ENCODE measurements at regions not wholly inside any gene's neighbourhood (a gene's known extent, or its start where the extent isn't known, plus 50 kb on each side); places are given as distances from the start of the nearest gene placed in this dataset.

- Histone ChIP-seq H3K27ac (no peak overlapping the region), H3K36me3 (no peaks in the 10 kb centered on the region), H3K4me1 (no peaks in the 10 kb centered on the region), H3K9me3 (peaks cover 0 to 6% of the 10 kb centered on the region in 2 donors), H3K4me3 (no peak overlapping the region), H3K27me3 (no peaks in the 10 kb centered on the region)
- ATAC-seq (no peak), DNase-seq (no peak)
- intact Hi-C loops (cut with DNase I): no loop called here
- no peak for TF ChIP-seq CTCF (IDR thresholded peaks at IDR 0.05)
Measured at GRCh38 chr12:108401964-108402363, 62.9 kb upstream of the CMKLR1 start.

GRCh38 chr12:108400900-108401480 lies 61.9 kb upstream of the CMKLR1 start:
- TF ChIP-seq CTCF (IDR thresholded peaks at IDR 0.05): no peak
- Histone ChIP-seq H3K27ac (no peak overlapping the region), H3K4me1 (no peaks in the 10 kb centered on the region), H3K36me3 (no peaks in the 10 kb centered on the region), H3K27me3 (no peaks in the 10 kb centered on the region), H3K9me3 (peaks cover 0 to 3% of the 10 kb centered on the region in 2 donors), H3K4me3 (no peak overlapping the region)
- no peak for ATAC-seq
- intact Hi-C loops (cut with DNase I): no loop called here
- no peak for DNase-seq

- intact Hi-C loops (cut with DNase I): no loop called here
- no peak for DNase-seq
- H3K27ac ChIP-seq: no peak overlapping the region
- H3K4me1 ChIP-seq: no peaks in the 10 kb centered on the region
- no peaks in the 10 kb centered on the region for H3K36me3 ChIP-seq
- H3K9me3 ChIP-seq: no peaks in the 10 kb centered on the region
- no peak for TF ChIP-seq CTCF (IDR thresholded peaks at IDR 0.05)
- ATAC-seq: no peak
- no peak overlapping the region for H3K4me3 ChIP-seq
- H3K27me3 ChIP-seq: no peaks in the 10 kb centered on the region
Measured at GRCh38 chr12:108400481-108400880, 61.4 kb upstream of the CMKLR1 start.

GRCh38 chr12:108400056-108400455 lies 60.9 kb upstream of the CMKLR1 start:
- DNase-seq (no peak), ATAC-seq (no peak)
- Histone ChIP-seq H3K4me1 (no peaks in the 10 kb centered on the region), H3K4me3 (no peak overlapping the region), H3K36me3 (no peaks in the 10 kb centered on the region), H3K9me3 (no peaks in the 10 kb centered on the region), H3K27ac (no peak overlapping the region), H3K27me3 (no peaks in the 10 kb centered on the region)
- TF ChIP-seq CTCF (IDR thresholded peaks at IDR 0.05): no peak
- intact Hi-C loops (cut with DNase I): no loop called here

- ATAC-seq (no peak), DNase-seq (no peak)
- H3K36me3 ChIP-seq: no peaks in the 10 kb centered on the region
- H3K4me1 ChIP-seq: no peaks in the 10 kb centered on the region
- H3K27ac ChIP-seq: no peak overlapping the region
- TF ChIP-seq CTCF (IDR thresholded peaks at IDR 0.05): no peak
- H3K9me3 ChIP-seq: no peaks in the 10 kb centered on the region
- no peaks in the 10 kb centered on the region for H3K27me3 ChIP-seq
- H3K4me3 ChIP-seq: no peak overlapping the region
- intact Hi-C loops (cut with DNase I): no loop called here
Measured at GRCh38 chr12:108399514-108399913, 60.4 kb upstream of the CMKLR1 start.

All from left lung (tissue), 4 donors.